Psoas muscle (tissue), 7 donors: ENCODE measurements at regions not wholly inside any gene's neighbourhood (a gene's known extent, or its start where the extent isn't known, plus 50 kb on each side); places are given as distances from the start of the nearest gene placed in this dataset.

Source experiments
- ATAC-seq, 4 donors: fragments of 200-7000 bp; cut with Tn5 transposase; one replicate each; pipeline ENCODE4 v1.9.1; 2020; ENCODE audit warnings: moderate library complexity in 3 of 4, mild to moderate bottlenecking in 2 of 4
- DNase-seq, 2 donors: peaks; one replicate each; pipeline ENCODE4 v3.0.0-alpha.2; 2020
- H3K27ac ChIP-seq: fragments of 200-600 bp; one replicate; pipeline ENCODE4 v1.8.0; 2022
- H3K27me3 ChIP-seq, 3 donors: fragments of 200-600 bp in 1 of 3; one replicate each; pipeline versions ENCODE4 v1.6.1 to v1.8.0; 2013 to 2022; ENCODE audit warnings: low read length in 2 of 3, mild to moderate bottlenecking in 2 of 3, moderate library complexity in 1 of 3; ENCODE audit not compliant: insufficient read depth in 3 of 3
- H3K36me3 ChIP-seq, 2 donors: fragments of 200-600 bp in 1 of 2; one replicate each; pipeline versions ENCODE4 v1.6.1 to v1.8.0; 2013 to 2022; ENCODE audit warnings: low read depth in 1 of 2, mild to moderate bottlenecking in 1 of 2, moderate library complexity in 1 of 2; ENCODE audit not compliant: insufficient read depth in 1 of 2
- H3K4me1 ChIP-seq: fragments of 200-600 bp; one replicate; pipeline ENCODE4 v1.8.0; 2022
- H3K4me3 ChIP-seq: fragments of 200-600 bp; one replicate; pipeline ENCODE4 v1.8.0; 2022; ENCODE audit warnings: mild to moderate bottlenecking
- H3K9me3 ChIP-seq: fragments of 200-600 bp; one replicate; pipeline ENCODE4 v1.8.0; 2022
- CTCF ChIP-seq: fragments of 200-600 bp; IDR thresholded peaks from one replicate; pipeline ENCODE4 v1.8.0; 2022; ENCODE audit warnings: antibody characterized with exemption
- WGBS, 3 donors: extraction: QIAGEN DNeasy Blood & Tissue Kit; methylation state at CpG; one replicate each; pipeline versions ENCODE4 v1.1.6 to v1.1.7; 2013; 5-methylcytosine and 5-hydroxymethylcytosine counted together
- intact Hi-C, 2 donors: fragments of 100-400 bp; cut with DNase I; formaldehyde crosslinking; loops; one replicate each; pipeline versions ENCODE4 v1.11.0 to v1.14.2; 2022
- donor health status: healthy with polysubstance abuse.
- donor health status: DM: no; HTN: no; CAD: no; lungs with moderate emphysema.
- donor health status: Bipolar disorder and iron deficiency.
- donor health status: healthy.
- donor health status: DM: yes; HTN: yes; CAD: no.
- donor health status: DM: no; HTN: no; CAD: no.
- donor health status: DM: yes; HTN: yes; CAD: no.

GRCh38 chr6:121660277-121660676, 224.8 kb downstream of the GJA1 start:
- H3K4me1 ChIP-seq, result no peaks in the 10 kb centered on the region

DNA sequence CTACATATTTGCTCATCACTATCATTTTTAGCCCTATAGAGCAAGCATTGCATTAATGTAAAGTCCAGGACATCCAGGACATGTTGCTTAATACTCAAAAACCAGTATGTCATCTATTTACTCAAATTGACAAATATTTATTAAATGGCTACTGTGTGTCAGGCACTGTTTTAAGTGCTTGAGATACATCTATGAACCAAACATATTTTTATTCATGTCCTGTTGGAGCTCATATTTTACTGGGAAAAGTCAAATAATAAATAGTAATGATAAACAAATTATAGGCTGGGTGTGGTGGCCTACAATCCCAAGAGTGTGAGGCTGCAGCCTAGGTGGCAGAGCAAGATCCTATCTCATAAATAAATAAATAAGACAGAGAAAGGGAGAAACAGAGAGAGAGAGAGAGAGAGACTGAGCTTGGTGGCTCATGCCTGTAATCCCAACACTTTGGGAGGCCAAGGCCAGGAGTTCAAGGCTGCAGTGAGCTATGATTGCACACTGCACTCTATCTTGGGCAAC, 227.9 kb downstream of the GJA1 start:
- H3K27ac ChIP-seq, result no peak overlapping the region
- TF ChIP-seq CTCF, result no peak
- DNase-seq (no peak), ATAC-seq (no peak)
- H3K4me1 ChIP-seq, result peaks cover 6% of the 10 kb centered on the region
- H3K4me3 ChIP-seq, result no peak overlapping the region
- H3K27me3 ChIP-seq, result no peaks in the 10 kb centered on the region
- intact Hi-C loops, result no loop called here
- no peaks in the 10 kb centered on the region for H3K9me3 ChIP-seq
- no peaks in the 10 kb centered on the region for H3K36me3 ChIP-seq

More at GRCh38 chr6:121660277-121660676, 224.8 kb downstream of the GJA1 start:
- DNase-seq, result no peak
- ATAC-seq, result no peak
- Histone ChIP-seq H3K36me3 (no peaks in the 10 kb centered on the region), H3K9me3 (no peaks in the 10 kb centered on the region), H3K27me3 (no peaks in the 10 kb centered on the region), H3K4me3 (no peak overlapping the region), H3K27ac (no peak overlapping the region)
- intact Hi-C loops, result no loop called here
- WGBS, 3 donors, result 63 to 76% (median 64%) methylated on average over 3 of the region's 3 CpGs
- TF ChIP-seq CTCF, result no peak

DNA sequence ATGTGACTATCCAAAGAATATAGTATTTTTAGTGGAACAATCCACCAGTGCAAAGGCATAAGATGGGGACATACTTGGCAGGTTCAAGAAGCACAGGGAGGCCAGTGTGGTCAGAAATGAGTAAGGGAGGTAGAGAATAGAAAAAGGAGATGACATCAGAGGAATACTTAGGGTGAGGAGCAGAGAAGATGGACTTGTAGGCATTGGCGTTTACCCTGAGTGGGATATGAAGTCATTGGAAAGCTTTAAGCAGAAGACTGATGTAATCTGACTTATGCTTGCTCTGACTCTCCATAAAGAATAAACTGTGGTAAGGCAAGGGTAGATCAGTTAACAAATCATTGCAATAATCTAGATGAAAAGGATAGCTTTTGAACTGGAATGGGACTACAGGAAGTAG, 228.7 kb downstream of the GJA1 start:
- intact Hi-C loops, result no loop called here
- no peaks in the 10 kb centered on the region for H3K9me3 ChIP-seq
- 89 to 97% (median 94%) methylated on average over 1 of the region's 1 CpG for WGBS, 3 donors
- DNase-seq (no peak), ATAC-seq (no peak)
- H3K27me3 ChIP-seq, result no peaks in the 10 kb centered on the region
- no peak for TF ChIP-seq CTCF
- no peak overlapping the region for H3K4me3 ChIP-seq
- H3K4me1 ChIP-seq, result peaks cover 6% of the 10 kb centered on the region
- no peaks in the 10 kb centered on the region for H3K36me3 ChIP-seq
- no peak overlapping the region for H3K27ac ChIP-seq

DNA sequence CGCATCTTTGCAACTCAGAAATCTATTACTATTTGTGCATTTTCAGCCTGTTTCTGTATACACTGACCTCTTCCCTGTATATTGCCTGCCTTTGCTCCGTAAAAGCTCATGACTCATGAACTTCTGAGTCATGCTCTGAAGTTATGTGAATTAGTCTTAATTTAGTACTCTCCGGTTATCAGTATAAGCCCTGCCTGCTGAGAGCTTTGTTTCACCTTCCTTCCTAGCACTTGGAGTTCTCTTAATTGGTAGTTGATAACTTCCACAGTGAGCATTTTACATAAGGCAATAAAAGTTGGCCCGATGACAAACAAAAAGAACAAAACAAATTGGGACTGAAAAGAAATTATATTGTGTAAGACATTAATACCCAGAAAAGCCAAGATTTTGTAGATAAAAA, 231.4 kb downstream of the GJA1 start:
- no peak overlapping the region for H3K4me3 ChIP-seq
- no peaks in the 10 kb centered on the region for H3K9me3 ChIP-seq
- no peaks in the 10 kb centered on the region for H3K36me3 ChIP-seq
- peak overlapping the region; percentile 42 for H3K27ac ChIP-seq
- DNase-seq, result no peak
- H3K27me3 ChIP-seq, result no peaks in the 10 kb centered on the region
- 43 to 53% (median 43%) methylated on average over 4 of the region's 4 CpGs for WGBS, 3 donors
- intact Hi-C loops, result no loop called here
- H3K4me1 ChIP-seq, result peaks cover 6% of the 10 kb centered on the region
- ATAC-seq, result peak in 3 of 4 donors; percentile 62 to 71 (median 67)
- no peak for TF ChIP-seq CTCF

GRCh38 chr6:121668259-121668658, 232.8 kb downstream of the GJA1 start:
- Histone ChIP-seq H3K4me1 (peaks cover 6% of the 10 kb centered on the region), H3K27ac (no peak overlapping the region), H3K36me3 (no peaks in the 10 kb centered on the region), H3K9me3 (no peaks in the 10 kb centered on the region), H3K27me3 (no peaks in the 10 kb centered on the region), H3K4me3 (no peak overlapping the region)
- 77 to 81% (median 79%) methylated on average over 3 of the region's 3 CpGs for WGBS, 3 donors
- peak in 1 of 2 donors; percentile 53 for DNase-seq
- ATAC-seq, result peak; percentile 24 to 63 (median 59)
- no peak for TF ChIP-seq CTCF
- intact Hi-C loops, result no loop called here
